NT2/D1 (cell line): ENCODE measurements at regions not wholly inside any gene's neighbourhood (a gene's known extent, or its start where the extent isn't known, plus 50 kb on each side); places are given as distances from the start of the nearest gene placed in this dataset.
"Not testable (repeated sequence)": the region's sequence is repeated elsewhere in the genome, so short reads cannot be mapped to it uniquely, and the experiment has no call there.

Source experiments
- SUZ12 ChIP-seq: IDR thresholded peaks from 2 replicates; pipeline ENCODE4 v1.6.1; 2011; ENCODE audit not compliant: insufficient read length, insufficient read depth; ENCODE audit errors: extremely low read depth
- YY1 ChIP-seq: IDR thresholded peaks from 2 replicates; pipeline ENCODE4 v1.6.1; 2011; ENCODE audit not compliant: insufficient read length, insufficient read depth
- ZNF274 ChIP-seq: IDR thresholded peaks from 2 replicates; pipeline ENCODE4 v1.6.1; 2011; ENCODE audit warnings: mild to moderate bottlenecking, low read depth, low read length

- TF ChIP-seq YY1, SUZ12, ZNF274: not testable (repeated sequence)
These were observed 94.3 kb upstream of the ASB18 start for GRCh38 chr2:236358482-236358881.
